SJSA1 (cell line): ENCODE measurements at regions not wholly inside any gene's neighbourhood (a gene's known extent, or its start where the extent isn't known, plus 50 kb on each side); places are given as distances from the start of the nearest gene placed in this dataset.
"Not testable (repeated sequence)": the region's sequence is repeated elsewhere in the genome, so short reads cannot be mapped to it uniquely, and the experiment has no call there.

ENCODE experiments used
- DNase-seq, 2 experiments: peaks; one replicate each; pipeline ENCODE4 v3.0.0-alpha.2; 2015 to 2020; ENCODE audit warnings: low spot score in 2 of 2, low read depth in 1 of 2
- H3K27ac ChIP-seq: fragments of 250-450 bp; sonication (Bioruptor Pico); 2 replicates; pipeline ENCODE4 v1.5.1; 2020; ENCODE audit warnings: mild to moderate bottlenecking, moderate library complexity
- H3K27me3 ChIP-seq: fragments of 250-450 bp; sonication (Bioruptor Pico); replicated peaks from 2 replicates; pipeline ENCODE4 v1.5.1; 2020; ENCODE audit warnings: mild to moderate bottlenecking, moderate library complexity
- H3K36me3 ChIP-seq: fragments of 250-450 bp; sonication (Bioruptor Pico); 2 replicates; pipeline ENCODE4 v1.5.1; 2020; ENCODE audit warnings: mild to moderate bottlenecking
- H3K4me1 ChIP-seq: fragments of 250-450 bp; sonication (Bioruptor Pico); replicated peaks from 2 replicates; pipeline ENCODE4 v1.6.1; 2021; ENCODE audit warnings: mild to moderate bottlenecking
- H3K4me3 ChIP-seq: fragments of 250-450 bp; sonication (Bioruptor Pico); 2 replicates; pipeline ENCODE4 v1.5.1; 2020; ENCODE audit warnings: mild to moderate bottlenecking
- H3K9me3 ChIP-seq: fragments of 250-450 bp; sonication (Bioruptor Pico); replicated peaks from 2 replicates; pipeline ENCODE4 v1.5.1; 2020; ENCODE audit warnings: mild to moderate bottlenecking

DNA sequence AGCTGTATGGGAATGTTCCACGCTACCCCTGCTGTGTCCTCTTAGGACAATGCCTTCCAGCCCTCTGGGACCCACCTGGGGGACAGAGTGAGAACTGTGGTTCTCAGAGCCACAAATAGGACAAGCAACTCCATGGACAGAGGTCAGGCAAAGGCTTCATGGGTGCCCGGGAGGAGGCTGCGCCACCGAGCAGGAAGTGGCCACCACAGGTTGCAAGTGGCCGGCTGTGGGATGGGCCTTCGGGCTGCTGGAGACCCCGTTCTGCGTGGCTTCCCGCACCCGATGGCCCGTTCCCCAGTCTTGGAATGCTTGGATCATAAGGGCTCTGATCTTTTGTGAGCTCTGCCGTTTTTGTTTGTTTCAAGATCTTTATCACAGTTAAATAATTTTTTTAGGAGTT is 118.8 kb downstream of the BOD1 start:
- H3K27ac ChIP-seq, result no peak overlapping the region
- H3K36me3 ChIP-seq, result no peaks in the 10 kb centered on the region
- no peaks in the 10 kb centered on the region for H3K9me3 ChIP-seq

DNA sequence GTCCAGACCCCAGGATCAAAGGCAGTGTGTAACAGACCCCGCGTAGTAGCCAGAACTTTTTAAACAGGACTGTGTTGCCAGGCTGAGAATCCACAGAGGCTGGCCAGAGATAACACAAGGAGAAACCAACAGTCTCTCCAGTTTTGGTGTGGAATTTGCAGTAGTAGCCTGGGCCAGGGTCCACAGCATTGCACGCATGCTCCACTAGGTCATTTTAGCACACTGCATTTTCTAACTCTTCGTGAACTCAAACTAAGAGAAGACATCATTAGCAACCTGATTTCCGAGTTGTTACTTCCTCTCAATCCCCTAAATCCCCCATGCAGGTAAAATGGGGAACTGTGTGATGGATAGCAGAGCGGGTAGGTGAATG is 119.6 kb downstream of the BOD1 start:
- Histone ChIP-seq H3K9me3 (no peaks in the 10 kb centered on the region), H3K27ac (no peak overlapping the region), H3K36me3 (no peaks in the 10 kb centered on the region), H3K4me1 (0 out of 2 replicates have a peak, but pooled peaks cover 4% of the 10 kb centered on the region), H3K4me3 (no peak overlapping the region), H3K27me3 (no peaks in the 10 kb centered on the region; the same call in 1 of the 2 replicates)
- no peak for DNase-seq

More for the DNA sequence above, 118.8 kb downstream of the BOD1 start:
- Histone ChIP-seq H3K4me3 (no peak overlapping the region), H3K27me3 (no peaks in the 10 kb centered on the region; the same call in 1 of the 2 replicates), H3K4me1 (0 out of 2 replicates have a peak, but pooled peaks cover 4% of the 10 kb centered on the region)
- peak in 1 of 2 experiments; percentile 34 for DNase-seq

DNA sequence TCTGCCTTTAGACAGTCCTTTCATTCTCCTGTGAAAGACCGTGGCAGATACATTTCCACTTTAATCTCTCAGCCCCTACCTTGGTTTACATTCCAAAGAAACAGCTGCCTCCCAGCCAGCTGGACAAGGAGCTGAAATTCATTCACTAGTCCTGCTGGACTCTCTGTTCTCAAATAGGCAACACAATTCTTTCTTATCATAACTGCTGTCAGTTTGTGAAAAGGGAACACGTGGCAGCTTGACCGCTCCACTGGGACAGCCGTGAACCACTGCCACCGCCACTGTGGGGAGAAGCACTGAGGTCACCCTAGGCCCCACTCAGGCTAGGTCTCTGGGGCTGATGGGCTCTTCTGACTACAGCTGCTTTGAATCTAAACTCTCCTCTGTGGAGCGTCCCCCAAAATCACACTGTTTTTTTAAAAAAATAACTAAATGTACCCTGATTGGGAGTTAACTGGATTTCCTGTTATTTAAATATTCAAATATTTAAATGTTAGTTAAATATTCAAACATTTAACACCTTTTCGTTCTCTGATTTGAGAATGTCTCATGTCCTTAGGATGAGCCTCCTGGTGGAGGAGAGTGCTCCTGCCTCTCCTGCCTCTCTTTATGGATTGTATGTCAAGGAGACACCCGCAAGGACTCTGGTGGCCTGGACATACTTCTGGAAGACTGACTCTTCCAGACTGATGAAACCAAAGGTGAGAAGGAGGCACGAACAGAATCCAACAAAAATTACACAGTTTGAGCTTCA is 120.1 kb downstream of the BOD1 start:
- Histone ChIP-seq H3K27ac (no peak overlapping the region), H3K9me3 (no peaks in the 10 kb centered on the region), H3K4me1 (0 out of 2 replicates have a peak, but pooled peaks cover 4% of the 10 kb centered on the region), H3K36me3 (no peaks in the 10 kb centered on the region), H3K4me3 (no peak overlapping the region), H3K27me3 (no peaks in the 10 kb centered on the region)
- DNase-seq, result peak in 1 of 2 experiments; percentile 33

DNA sequence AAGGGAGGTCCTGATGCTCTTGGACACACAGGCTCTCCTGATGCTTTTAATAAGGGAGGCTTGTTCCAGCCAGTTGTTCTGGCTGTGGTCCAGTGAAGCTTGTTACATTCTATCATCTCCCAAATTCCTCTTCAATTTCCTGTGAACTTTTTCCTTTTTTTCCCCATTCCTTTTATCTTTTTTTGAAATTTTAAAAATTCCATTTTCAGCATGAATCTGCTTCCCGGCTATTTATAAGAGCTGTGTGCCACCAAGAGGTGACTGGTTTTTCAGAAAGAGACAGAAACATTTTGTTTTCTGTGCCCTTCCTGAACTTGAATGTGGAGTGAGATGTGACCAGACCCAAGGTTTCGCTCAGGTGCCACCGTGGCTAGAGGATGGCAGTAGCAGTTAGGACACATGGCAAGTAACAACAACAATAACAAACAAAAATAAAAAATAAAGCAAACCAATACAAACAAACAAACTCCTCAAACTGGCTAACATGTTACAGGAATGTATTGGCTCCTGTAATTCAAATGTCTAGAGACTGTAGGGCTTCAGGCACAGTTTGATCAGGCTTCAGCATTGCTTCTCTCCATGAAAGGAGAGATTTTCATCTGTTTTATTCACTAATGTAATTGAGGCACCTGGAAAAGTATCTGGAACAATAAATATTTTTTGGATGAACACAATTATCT is 121.1 kb downstream of the BOD1 start:
- Histone ChIP-seq H3K4me1 (0 out of 2 replicates have a peak, but pooled peaks cover 4% of the 10 kb centered on the region), H3K27ac (no peak overlapping the region), H3K36me3 (no peaks in the 10 kb centered on the region), H3K9me3 (no peaks in the 10 kb centered on the region), H3K4me3 (no peak overlapping the region), H3K27me3 (no peaks in the 10 kb centered on the region)
- no peak for DNase-seq

DNA sequence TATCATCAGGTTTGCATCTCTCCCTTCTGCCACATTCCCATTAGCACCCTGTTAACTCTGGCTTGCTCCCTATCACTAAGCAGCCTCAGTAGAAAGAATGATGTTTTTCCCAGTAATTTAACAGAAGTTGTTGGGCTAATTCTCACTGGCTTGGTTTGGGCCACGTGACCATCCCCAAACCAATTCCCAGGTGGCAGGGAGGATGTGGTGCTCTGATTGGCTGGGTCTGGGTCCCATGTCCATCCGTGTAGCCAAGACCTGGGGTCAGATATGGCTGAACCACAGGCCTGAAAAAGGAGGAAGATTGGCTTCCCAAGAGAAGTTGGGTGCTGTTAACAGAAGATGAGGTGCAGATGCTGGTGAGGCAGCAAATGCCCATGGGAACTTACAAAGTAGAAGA is 122.0 kb downstream of the BOD1 start:
- Histone ChIP-seq H3K27ac (no peak overlapping the region), H3K27me3 (no peaks in the 10 kb centered on the region), H3K4me1 (0 out of 2 replicates have a peak, but pooled peaks cover 4% of the 10 kb centered on the region), H3K9me3 (no peaks in the 10 kb centered on the region), H3K36me3 (no peaks in the 10 kb centered on the region), H3K4me3 (no peak overlapping the region)
- DNase-seq, result peak in 1 of 2 experiments; percentile 31

DNA sequence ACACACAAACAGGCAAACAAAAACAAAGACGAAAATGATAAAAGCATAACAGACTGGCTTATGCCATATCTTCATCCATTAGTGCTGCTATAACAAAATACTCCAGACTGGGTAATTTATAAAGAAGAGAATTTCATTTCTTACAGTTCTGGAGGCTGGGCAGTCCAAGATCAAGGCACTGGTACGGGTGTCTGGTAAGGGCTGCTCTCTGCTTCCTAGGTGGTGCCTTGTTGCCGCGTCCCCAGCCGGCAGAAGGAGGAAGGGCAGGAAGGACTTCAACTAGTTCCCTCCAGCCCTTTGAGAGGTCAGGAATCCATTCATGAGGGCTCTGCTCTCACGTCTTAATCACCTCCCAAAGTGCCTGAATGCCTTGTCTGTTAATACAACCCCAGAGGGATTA is 122.6 kb downstream of the BOD1 start:
- Histone ChIP-seq H3K27me3 (no peaks in the 10 kb centered on the region), H3K4me3 (no peak overlapping the region), H3K4me1 (0 out of 2 replicates have a peak, but pooled peaks cover 2% of the 10 kb centered on the region), H3K27ac (no peak overlapping the region), H3K36me3 (no peaks in the 10 kb centered on the region), H3K9me3 (no peaks in the 10 kb centered on the region)
- peak in 1 of 2 experiments; percentile 27 for DNase-seq

DNA sequence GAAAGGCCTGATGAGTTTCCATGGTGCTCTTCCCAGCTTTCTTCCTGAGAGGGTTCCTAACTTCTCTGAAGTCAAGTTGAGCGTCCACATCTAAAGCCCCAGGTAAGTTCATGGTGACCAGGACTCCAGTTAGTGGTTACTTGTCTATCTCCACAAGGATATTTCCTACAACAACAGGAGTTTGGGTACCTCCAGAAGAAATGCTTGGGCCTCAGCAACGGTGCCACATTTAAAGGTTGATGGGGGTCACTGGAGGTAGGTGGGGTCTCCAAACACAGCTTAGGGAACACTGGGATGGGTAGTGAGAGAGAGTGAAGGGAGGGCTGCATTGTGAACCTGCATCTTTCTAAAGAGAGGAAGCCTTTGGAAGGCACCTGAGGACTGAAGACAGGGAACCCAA is 123.4 kb downstream of the BOD1 start:
- peak in 1 of 2 experiments; percentile 20 for DNase-seq
- Histone ChIP-seq H3K27me3 (no peaks in the 10 kb centered on the region), H3K27ac (no peak overlapping the region), H3K4me1 (no peaks in the 10 kb centered on the region), H3K4me3 (no peak overlapping the region), H3K36me3 (no peaks in the 10 kb centered on the region), H3K9me3 (no peaks in the 10 kb centered on the region)

DNA sequence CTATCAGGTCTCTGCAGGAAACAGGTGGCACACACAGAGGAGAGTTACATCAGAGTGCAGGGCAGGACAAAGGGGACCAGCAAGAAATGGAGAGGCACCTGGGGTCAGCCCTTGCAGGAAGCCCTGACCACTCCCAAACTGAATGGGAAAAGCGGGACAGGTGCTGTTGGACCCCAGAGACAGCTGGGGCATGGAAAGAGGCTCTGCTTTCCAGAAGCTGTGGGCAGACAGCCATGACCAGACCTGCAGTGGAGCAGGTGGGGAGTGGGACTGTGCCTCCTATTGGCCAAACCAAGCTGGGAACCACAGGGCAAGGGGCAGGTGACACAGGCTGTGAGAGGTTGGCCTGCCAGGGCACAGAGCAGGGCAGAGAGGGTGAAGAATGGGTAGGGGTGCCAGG is 125.8 kb downstream of the BOD1 start:
- Histone ChIP-seq H3K36me3 (no peaks in the 10 kb centered on the region), H3K27ac (no peak overlapping the region), H3K4me3 (no peak overlapping the region), H3K27me3 (no peaks in the 10 kb centered on the region), H3K4me1 (no peaks in the 10 kb centered on the region), H3K9me3 (no peaks in the 10 kb centered on the region)
- peak in 1 of 2 experiments; percentile 43 for DNase-seq

DNA sequence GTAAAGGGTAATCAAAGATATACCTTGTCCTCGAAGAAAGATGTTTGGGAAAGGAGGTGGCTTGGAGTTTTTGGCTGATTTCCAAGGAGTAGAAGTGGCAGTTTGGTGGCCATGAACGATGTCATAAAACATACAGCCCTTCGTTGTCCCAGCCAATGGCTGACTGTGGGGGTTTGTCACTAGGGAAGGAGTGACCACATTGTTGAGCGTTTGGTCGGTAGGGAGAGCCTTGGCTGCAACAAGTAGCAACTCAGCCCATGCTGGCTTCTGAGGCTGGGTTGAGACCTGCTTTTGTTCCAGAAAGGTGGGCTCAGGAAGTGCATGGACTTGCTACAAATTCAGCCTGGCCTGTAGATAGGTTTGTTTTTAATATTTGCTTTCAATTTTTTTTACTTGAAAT is 128.3 kb downstream of the BOD1 start:
- H3K4me1 ChIP-seq, result no peaks in the 10 kb centered on the region
- peak in 1 of 2 experiments; percentile 32 for DNase-seq
- H3K27me3 ChIP-seq, result no peaks in the 10 kb centered on the region
- no peak overlapping the region for H3K27ac ChIP-seq
- H3K4me3 ChIP-seq, result no peak overlapping the region
- H3K36me3 ChIP-seq, result no peaks in the 10 kb centered on the region
- no peaks in the 10 kb centered on the region for H3K9me3 ChIP-seq

DNA sequence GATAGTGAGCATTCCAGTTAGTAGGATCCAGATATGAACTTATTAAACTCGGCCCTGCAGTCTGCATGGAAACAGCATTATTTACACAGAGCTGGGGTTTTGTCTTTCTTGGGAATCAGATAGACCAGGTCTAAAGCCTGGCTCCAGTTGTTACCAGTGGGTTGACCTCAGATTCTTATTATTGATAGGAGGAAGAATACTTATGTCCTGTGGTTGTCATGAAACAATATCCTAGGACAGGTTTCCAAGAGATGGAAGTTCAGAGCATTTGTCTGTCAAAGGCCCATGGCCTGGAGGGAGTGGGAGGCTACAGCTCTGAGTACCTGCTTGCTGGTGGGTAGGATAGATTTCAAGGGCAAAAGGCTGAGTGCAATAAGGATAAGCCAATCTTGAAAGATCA is 129.2 kb downstream of the BOD1 start:
- Histone ChIP-seq H3K9me3 (no peaks in the 10 kb centered on the region), H3K4me3 (no peak overlapping the region), H3K4me1 (no peaks in the 10 kb centered on the region), H3K27me3 (no peaks in the 10 kb centered on the region), H3K36me3 (no peaks in the 10 kb centered on the region), H3K27ac (no peak overlapping the region)
- no peak for DNase-seq

DNA sequence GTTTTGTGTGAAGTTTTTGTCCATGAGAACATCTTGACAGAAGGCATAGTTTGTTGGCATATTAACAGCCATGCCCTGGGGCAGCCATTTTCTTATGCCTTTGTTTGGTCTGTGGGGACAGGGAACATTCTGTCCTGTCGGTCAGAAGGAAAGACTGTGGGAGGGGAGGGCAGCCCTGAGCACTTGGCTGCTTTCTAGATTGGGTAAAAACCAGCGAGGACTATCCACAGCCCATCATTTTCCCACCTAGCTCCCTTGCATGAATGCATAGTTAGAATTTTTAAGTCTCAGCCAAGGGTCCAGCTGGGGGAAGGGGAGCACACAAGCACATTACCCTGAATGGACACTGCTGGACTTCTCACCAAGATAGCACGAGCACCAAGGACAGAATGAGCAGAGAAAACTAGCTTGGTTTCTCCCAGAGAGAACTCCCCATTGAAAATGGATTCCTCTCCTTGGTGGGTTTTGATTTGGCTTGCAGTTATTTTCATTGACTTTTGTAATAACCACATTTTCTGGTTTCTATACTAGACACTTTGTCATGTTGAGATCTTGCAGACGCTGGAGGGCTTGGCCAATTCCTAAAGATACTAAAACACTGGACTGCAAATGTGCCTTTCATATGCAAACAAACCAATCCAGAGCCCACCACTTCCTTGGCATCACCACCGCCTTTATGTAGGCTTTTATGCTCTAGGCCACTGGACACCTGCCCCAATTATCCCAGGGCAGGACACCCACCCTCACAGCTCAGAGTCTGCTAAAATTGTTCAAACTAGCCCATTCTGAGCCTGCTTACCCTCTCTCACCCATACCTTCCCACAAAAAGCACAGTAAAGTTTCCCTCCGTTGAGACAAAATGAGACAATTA is 129.9 kb downstream of the BOD1 start:
- H3K36me3 ChIP-seq, result no peaks in the 10 kb centered on the region
- no peaks in the 10 kb centered on the region for H3K27me3 ChIP-seq
- peak in 1 of 2 experiments; percentile 28 for DNase-seq
- no peak overlapping the region for H3K27ac ChIP-seq
- H3K9me3 ChIP-seq, result no peaks in the 10 kb centered on the region
- H3K4me1 ChIP-seq, result no peaks in the 10 kb centered on the region
- H3K4me3 ChIP-seq, result no peak overlapping the region

DNA sequence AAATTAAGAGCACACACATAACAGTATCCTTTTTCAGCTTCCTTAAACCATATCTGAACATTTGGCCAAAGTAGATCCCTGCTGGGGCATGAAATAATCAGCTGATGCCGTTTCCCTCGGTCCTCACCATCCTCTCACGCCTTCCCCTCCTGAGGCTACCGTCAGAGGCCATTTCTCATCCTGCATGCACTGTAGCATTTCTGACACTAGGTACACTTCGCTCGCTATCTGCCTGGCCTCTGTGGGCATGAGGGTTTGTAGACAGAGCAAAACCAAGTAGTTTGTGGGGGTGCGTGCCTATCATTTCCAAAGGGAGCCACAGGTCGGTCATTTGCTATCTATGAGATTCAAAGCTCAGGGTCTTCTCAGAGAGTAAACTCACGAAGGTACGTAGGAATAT is 131.9 kb downstream of the BOD1 start:
- Histone ChIP-seq H3K36me3 (no peaks in the 10 kb centered on the region), H3K4me1 (no peaks in the 10 kb centered on the region), H3K4me3 (no peak overlapping the region), H3K27me3 (no peaks in the 10 kb centered on the region), H3K9me3 (no peaks in the 10 kb centered on the region), H3K27ac (no peak overlapping the region)
- DNase-seq, result no peak

DNA sequence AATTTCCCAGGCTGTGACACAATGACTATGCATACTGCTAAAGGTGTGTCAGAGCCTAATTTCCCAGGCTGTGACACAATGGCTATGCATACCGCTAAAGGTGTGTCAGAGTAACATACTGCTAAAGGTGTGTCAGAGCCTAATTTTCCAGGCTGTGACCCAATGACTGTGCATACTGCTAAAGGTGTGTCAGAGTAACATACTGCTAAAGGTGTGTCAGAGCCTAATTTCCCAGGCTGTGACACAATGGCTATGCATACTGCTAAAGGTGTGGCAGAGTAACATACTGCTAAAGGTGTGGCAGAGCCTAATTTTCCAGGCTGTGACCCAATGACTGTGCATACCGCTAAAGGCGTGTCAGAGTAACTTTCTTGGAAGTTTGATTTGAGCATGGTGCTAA is 132.9 kb downstream of the BOD1 start:
- not testable (repeated sequence) for H3K4me1 ChIP-seq, H3K9me3 ChIP-seq, DNase-seq, H3K4me3 ChIP-seq, H3K27ac ChIP-seq, H3K27me3 ChIP-seq, H3K36me3 ChIP-seq
